NCI-H1694 (cell line): ENCODE measurements at regions not wholly inside any gene's neighbourhood (a gene's known extent, or its start where the extent isn't known, plus 50 kb on each side); places are given as distances from the start of the nearest gene placed in this dataset.

ENCODE experiments used
- DNase-seq: peaks from one replicate; lab custom pipeline; 2025; lab: John Stamatoyannopoulos, UW

DNA sequence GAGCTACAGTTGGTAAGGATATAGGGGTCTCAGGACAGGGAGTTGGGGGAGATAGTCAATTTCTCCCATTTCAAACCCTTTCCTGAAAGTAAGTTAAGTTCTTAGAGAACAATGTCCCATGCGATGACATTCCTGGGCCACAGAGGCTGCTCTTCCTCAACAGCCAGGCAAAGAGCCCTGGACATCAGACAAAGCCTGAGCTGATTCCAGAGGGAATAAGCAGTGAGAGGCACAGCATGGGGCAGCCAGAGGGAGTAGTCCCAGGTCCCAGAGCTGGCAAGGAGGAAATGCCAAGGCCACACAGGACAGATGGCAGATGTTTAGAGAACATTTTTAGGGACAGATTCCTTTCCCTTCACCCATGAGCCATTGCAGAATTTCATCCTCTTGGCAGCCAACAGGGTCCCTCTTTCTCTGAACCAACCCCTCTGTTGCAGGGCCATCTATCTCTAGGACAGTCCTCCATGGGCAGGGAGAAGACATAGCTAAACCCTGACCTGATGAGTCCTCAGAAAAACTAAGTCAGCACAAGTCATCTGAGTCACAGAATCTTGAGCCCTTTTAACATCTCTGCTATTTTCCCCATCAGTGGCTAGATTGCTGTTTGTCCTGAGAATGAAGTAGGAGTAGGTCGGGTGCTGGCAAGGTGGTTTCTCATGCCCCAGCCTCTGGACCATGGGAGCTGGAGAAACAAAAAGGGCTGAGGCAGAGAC lies 60.3 kb upstream of the CALM2 start:
- DNase-seq: no peak

DNA sequence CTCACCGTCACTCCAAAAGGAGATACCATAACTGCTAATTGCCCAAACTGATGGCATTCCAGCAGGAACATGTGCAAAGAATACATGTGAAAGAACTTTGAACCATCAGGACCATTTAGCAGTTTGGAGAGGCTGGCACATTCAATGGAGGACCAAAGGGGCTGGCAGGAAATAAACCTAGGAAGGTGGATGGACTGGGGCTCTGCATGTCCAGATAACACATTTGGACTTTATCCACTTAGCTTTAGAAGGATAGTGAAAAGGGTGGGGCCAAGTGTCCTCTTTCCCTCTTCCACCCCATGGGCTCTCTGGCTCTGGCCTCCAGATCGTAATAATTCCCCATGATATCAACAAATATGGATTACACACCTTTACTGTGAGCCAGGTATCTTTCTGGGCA lies 58.8 kb upstream of the CALM2 start:
- no peak for DNase-seq

DNA sequence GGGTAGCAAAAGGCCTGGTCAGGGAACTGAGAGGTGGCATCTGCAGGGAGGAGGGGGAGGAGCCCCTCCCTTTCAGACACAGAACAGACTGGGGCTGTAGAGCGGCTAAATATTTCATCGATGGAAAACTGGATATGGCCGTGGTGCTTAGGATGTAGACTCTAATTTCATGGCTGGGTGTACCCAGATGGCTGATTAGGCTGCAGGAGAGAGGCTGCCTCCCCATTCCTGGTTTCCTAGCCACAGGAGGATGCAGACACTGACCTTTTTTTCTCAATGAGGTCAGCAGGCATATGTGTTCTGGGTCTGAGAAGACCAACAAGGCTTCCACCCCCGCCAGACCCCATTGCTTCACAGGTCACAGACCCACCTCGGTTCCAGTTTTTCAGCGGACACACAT lies 58.1 kb upstream of the CALM2 start:
- peak; percentile 29 for DNase-seq

DNA sequence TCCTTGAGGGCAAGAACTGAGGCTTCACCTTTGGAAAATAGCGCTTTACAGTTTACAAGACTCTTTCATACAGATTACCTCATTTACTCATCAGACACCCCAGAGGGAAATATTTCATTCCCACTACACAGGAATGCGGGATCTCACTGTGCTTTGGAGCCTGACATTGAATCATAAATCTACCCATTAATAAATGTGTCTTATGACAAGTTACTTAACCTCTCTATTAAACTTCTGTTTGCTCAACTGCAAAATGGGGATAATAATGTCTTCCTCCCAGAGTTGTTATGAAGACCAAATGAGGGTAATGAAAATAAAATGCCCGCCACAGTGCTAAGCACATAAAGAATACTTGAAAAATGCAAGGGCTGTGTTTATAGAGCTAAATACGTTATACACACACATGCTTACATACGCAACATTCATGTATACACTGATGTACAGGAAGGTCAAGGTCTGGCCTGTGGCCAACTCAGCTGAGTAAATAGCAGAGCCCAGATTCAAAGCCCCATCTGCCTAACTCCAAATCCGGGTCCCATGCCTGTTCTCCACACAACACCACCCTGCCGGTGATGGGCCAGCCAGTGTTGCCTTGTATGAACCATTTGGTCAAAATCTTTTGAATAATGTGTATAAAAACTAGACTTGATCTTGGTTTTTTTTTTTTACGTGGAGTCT lies 56.6 kb upstream of the CALM2 start:
- no peak for DNase-seq

DNA sequence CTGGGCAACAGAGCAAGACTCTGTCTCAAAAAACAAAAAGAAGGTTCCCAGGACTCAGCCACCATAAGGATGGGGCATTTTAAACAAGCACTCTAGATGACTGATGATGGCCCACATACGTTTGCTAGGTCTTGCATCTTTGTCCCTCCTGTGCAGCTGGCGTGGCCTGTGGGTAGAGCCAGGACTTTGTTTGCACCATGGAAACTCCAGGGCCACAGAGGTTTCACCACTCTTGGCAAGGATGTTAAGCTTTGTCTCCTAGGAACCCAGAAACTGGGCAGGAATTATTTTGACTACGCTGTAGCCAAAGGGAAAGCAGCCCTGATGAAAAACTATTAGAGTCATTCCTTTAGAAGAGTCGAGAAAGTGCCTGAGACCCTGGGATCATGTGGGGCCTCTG lies 54.1 kb upstream of the CALM2 start:
- no peak for DNase-seq

DNA sequence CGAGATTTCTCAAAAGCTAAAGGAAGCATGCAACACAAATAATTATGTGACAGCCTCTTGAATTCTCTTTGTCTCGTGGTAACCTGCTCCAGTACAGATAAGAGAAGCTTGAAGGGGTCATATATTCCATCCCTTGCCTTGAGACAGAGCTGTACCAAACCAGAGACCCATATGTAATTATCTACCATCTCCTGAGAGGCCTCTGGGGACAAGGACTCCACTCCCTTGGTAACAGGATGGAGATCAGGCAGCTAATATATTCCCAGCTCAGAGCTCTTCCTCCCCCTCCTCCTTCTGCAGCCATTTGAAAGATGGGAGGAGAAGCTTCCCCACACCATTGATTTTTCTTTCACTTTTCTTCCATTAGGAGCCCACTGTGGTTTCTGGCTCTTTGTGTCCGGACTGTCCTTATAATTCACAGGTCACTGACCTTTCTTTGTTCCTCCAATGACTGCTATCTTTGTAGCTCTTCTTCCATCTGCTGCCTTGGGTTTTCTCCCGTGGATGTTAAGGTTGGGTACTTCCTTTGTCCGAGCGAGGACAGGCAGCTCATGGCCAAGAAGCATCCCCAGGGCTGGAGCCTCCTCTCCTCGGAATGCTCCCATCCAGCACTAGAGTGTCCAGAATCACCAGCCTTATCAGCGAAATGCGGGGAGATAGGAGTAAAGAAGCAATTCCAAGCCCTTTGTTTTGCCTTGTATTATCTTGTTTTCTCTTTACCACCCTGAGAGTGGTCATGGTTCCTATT lies 51.4 kb upstream of the CALM2 start:
- DNase-seq: peak; percentile 60

DNA sequence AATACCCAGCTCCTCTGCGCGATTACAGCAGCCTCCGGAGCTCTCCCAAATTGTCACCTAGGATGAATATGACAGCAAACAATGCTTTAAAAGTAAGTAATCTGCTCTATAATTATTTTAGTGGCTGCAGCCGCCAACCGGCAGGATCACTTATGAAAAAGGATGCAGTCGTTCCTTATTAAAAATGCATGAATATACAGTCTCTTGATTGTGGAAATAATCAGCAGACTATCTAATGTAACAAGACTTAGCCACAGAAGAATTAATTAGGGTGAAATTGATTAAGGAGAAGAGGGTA lies 50.6 kb upstream of the CALM2 start:
- DNase-seq: no peak

DNA sequence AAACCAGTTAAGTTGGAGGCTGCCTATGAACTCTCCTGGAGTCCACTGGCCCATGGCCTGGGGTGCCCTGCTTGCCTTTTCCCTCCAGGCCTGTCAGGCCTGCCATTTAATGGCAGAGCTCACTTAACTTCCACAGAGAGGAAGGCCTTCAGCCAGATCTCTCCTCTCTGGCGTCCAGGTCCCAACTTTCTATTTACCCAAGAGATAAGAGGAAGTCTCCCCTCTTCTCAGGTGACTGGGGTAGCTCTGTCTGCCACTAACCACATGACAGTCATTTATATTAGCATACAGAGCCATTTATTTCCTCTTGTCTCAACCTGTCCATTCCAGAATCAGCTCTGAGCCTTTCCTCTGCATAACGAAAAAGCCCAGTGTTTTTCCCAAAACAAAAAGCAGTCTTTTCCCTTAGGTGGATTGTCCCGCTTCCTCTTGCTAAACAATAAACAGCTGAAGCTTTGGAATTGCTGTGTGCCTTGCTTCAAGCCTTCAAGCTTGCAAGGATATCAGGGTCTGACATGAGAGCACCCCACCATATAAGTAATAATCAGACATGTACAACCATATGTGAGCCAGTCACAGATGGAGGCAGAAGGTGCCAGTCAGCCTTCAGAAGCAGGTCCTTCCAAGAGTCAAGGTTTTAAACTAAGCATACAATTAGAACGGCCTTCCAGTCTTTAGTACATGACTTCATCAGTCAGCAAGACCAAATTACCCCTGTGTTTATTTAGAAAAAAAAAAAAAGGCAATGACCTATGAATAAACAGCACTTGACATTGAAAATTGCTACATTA lies 50.0 kb upstream of the CALM2 start:
- peak; percentile 68 for DNase-seq
